ENCODE measurements at regions not wholly inside any gene's neighbourhood (a gene's known extent, or its start where the extent isn't known, plus 50 kb on each side); places are given as distances from the start of the nearest gene placed in this dataset.
"Not testable (repeated sequence)": the region's sequence is repeated elsewhere in the genome, so short reads cannot be mapped to it uniquely, and the experiment has no call there.

DNA sequence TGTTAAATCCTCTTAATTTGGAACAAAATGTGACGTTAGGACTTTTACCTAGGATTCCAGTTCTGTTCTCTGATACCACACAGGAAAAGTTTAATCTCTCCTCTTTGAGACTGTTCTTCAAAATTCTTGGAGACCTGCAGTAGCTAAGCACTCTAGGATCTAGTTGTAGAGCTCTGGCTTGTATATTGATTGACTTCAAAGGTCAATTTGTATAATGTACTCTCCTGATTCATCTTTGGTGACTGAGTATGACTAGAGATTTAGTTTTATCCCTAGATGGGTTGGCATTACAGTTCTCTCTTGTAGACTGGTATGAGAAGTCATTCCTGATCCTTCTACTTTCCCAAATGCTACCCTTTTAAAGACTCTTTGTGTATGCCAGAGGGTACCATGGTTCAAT is 168.4 kb upstream of the TPRG1 start:
- Histone ChIP-seq H3K4me2 (no peak overlapping the region), H3K36me3 (no peaks in the 10 kb centered on the region), H4K20me1 (ENCODE audit: low read depth) (no peaks in the 10 kb centered on the region), H3K9ac (no peak overlapping the region), H3K4me3 (no peak overlapping the region), H2AFZ (replicated peaks) (no peak overlapping the region), H3K27ac (no peak overlapping the region), H3F3A (ENCODE audit: low read depth) (no peaks in the 10 kb centered on the region), H3K9me3 (ENCODE audit: low read depth) (no peaks in the 10 kb centered on the region), H3K4me1 (no peaks in the 10 kb centered on the region), H3K79me2 (ENCODE audit: low read depth) (no peaks in the 10 kb centered on the region), H3K27me3 (no peaks in the 10 kb centered on the region)
- Mint-ChIP-seq H3K27ac (no peak overlapping the region), H3K4me3 (no peak overlapping the region), H3K27me3 (ENCODE audit: insufficient read depth, low read depth) (no peaks in the 10 kb centered on the region), H3K9me3 (no peaks in the 10 kb centered on the region), H3K36me3 (no peaks in the 10 kb centered on the region), H3K4me1 (no peaks in the 10 kb centered on the region)
- TF ChIP-seq, protein P1, sequence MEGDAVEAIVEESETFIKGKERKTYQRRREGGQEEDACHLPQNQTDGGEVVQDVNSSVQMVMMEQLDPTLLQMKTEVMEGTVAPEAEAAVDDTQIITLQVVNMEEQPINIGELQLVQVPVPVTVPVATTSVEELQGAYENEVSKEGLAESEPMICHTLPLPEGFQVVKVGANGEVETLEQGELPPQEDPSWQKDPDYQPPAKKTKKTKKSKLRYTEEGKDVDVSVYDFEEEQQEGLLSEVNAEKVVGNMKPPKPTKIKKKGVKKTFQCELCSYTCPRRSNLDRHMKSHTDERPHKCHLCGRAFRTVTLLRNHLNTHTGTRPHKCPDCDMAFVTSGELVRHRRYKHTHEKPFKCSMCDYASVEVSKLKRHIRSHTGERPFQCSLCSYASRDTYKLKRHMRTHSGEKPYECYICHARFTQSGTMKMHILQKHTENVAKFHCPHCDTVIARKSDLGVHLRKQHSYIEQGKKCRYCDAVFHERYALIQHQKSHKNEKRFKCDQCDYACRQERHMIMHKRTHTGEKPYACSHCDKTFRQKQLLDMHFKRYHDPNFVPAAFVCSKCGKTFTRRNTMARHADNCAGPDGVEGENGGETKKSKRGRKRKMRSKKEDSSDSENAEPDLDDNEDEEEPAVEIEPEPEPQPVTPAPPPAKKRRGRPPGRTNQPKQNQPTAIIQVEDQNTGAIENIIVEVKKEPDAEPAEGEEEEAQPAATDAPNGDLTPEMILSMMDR (IDR thresholded peaks at IDR 0.05), result no peak
- TF ChIP-seq EZH2 (IDR thresholded peaks at IDR 0.05) (no peak), EZH2phosphoT487 (IDR thresholded peaks at IDR 0.05) (no peak)
- no peak for DNase-seq (ENCODE audit: low spot score)

DNA sequence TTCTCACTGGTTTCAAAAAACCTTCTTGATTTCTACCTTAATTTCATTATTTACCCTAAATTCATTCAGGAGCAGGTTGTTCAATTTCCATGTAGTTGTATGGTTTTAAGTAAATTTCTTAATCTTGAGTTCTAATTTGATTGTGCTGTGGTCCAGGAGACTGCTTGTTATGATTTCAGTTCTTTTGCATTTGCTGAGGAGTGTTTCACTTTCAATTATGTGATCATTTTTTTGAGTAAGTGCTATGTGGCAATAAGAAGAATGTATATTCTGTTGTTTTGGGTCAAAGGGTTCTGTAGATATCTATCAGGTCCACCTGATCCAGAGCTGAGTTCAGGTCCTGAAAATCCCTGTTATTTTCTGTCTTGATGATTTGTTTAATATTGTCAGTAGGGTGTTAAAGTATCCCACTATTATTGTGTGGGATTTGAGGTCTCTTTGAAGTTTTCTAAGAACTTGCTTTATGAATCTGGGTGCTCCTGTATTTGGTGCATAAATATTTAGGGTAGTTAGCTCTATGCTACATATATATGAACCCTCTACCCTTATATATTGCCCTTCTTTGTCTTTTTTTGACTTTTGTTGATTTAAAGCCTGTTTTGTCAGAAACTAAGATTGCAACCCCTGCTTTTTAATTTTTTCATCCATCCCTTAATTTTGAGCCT is 158.4 kb upstream of the TPRG1 start:
- Mint-ChIP-seq H3K4me3 (no peak overlapping the region), H3K27ac (no peak overlapping the region), H3K4me1 (no peaks in the 10 kb centered on the region), H3K9me3 (peaks cover 4% of the 10 kb centered on the region), H3K36me3 (no peaks in the 10 kb centered on the region), H3K27me3 (ENCODE audit: insufficient read depth, low read depth) (no peaks in the 10 kb centered on the region)
- no peak overlapping the region for H3K9ac ChIP-seq
- H3F3A ChIP-seq (ENCODE audit: low read depth), result no peaks in the 10 kb centered on the region
- H3K36me3 ChIP-seq, result no peaks in the 10 kb centered on the region
- H3K4me3 ChIP-seq, result no peak overlapping the region
- no peaks in the 10 kb centered on the region for H4K20me1 ChIP-seq (ENCODE audit: low read depth)
- no peaks in the 10 kb centered on the region for H3K4me1 ChIP-seq
- H2AFZ ChIP-seq (replicated peaks), result no peak overlapping the region
- TF ChIP-seq EZH2 (IDR thresholded peaks at IDR 0.05) (no peak), EZH2phosphoT487 (IDR thresholded peaks at IDR 0.05) (no peak)
- TF ChIP-seq, protein P1 (IDR thresholded peaks at IDR 0.05), result no peak
- no peak overlapping the region for H3K27ac ChIP-seq
- no peaks in the 10 kb centered on the region for H3K9me3 ChIP-seq (ENCODE audit: low read depth)
- no peaks in the 10 kb centered on the region for H3K27me3 ChIP-seq
- no peaks in the 10 kb centered on the region for H3K79me2 ChIP-seq (ENCODE audit: low read depth)
- H3K4me2 ChIP-seq, result no peak overlapping the region
- no peak for DNase-seq (ENCODE audit: low spot score)

DNA sequence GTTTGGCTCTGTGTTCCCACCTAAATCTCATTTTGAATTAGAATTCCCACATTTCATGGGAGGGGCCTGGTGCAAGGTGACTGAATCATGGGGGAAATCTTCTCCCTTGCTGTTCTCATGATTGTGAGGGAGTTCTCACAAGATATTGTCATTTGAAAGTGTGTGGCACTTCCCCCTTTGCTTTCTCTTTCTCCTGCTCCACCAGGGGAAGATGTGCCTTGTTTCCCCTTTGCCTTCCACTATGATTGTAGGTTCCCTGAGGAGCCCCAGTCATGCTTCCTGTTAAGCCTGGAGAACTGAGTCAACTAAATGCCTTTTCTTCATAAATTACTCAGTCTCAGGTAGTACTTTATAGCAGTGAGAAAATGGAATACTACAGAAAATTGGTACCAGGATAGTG is 157.2 kb upstream of the TPRG1 start:
- Histone ChIP-seq H2AFZ (replicated peaks) (no peak overlapping the region), H4K20me1 (ENCODE audit: low read depth) (no peaks in the 10 kb centered on the region), H3K4me1 (no peaks in the 10 kb centered on the region), H3K27ac (no peak overlapping the region), H3K27me3 (no peaks in the 10 kb centered on the region), H3K9me3 (ENCODE audit: low read depth) (no peaks in the 10 kb centered on the region), H3F3A (ENCODE audit: low read depth) (no peaks in the 10 kb centered on the region), H3K79me2 (ENCODE audit: low read depth) (no peaks in the 10 kb centered on the region), H3K36me3 (no peaks in the 10 kb centered on the region), H3K4me2 (no peak overlapping the region), H3K4me3 (no peak overlapping the region), H3K9ac (no peak overlapping the region)
- no peak overlapping the region for H3K27ac Mint-ChIP-seq
- DNase-seq (ENCODE audit: low spot score), result no peak
- H3K4me3 Mint-ChIP-seq, result no peak overlapping the region
- no peaks in the 10 kb centered on the region for H3K27me3 Mint-ChIP-seq (ENCODE audit: insufficient read depth, low read depth)
- TF ChIP-seq, protein P1 (IDR thresholded peaks at IDR 0.05), result no peak
- no peak for TF ChIP-seq EZH2phosphoT487 (IDR thresholded peaks at IDR 0.05)
- TF ChIP-seq EZH2 (IDR thresholded peaks at IDR 0.05), result no peak
- no peaks in the 10 kb centered on the region for H3K36me3 Mint-ChIP-seq
- H3K9me3 Mint-ChIP-seq, result peaks cover 8% of the 10 kb centered on the region
- H3K4me1 Mint-ChIP-seq, result no peaks in the 10 kb centered on the region

DNA sequence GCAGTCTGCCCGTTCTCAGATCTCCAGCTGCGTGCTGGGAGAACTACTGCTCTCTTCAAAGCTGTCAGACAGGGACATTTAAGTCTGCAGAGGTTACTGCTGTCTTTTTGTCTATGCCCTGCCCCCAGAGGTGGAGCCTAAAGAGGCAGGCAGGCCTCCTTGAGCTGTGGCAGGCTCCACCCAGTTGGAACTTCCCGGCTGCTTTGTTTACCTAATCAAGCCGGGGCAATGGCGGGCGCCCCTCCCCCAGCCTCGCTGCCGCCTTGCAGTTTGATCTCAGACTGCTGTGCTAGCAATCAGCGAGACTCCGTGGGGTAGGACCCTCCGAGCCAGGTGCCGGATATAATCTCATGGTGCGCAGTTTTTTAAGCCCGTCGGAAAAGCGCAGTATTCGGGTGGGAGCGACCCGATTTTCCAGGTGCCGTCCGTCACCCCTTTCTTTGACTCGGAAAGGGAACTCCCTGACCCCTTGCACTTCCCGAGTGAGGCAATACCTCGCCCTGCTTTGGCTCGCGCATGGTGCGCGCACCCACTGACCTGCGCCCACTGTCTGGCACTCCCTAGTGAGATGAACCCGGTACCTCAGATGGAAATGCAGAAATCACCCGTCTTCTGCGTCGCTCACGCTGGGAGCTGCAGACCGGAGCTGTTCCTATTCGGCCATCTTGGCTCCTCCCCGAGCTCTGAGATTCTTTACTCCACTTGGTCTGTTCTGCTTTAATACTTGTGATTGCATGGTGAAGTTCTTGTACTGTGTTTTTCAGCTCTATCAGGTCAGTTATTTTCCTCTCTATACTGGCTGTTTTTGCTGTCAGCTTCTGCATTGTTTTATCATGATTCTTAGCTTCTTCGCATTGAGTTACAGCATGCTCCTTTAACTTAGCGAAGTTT is 148.9 kb upstream of the TPRG1 start:
- H3K9ac ChIP-seq; H3K4me3 Mint-ChIP-seq; H3K36me3 Mint-ChIP-seq; H3K36me3 ChIP-seq; H3K4me1 Mint-ChIP-seq; H3K27me3 ChIP-seq; H3K4me3 ChIP-seq; H3F3A ChIP-seq (ENCODE audit: low read depth); H3K9me3 ChIP-seq (ENCODE audit: low read depth); H3K4me1 ChIP-seq; H3K27me3 Mint-ChIP-seq (ENCODE audit: insufficient read depth, low read depth); H3K27ac ChIP-seq; H3K4me2 ChIP-seq; H3K79me2 ChIP-seq (ENCODE audit: low read depth); H3K9me3 Mint-ChIP-seq; H4K20me1 ChIP-seq (ENCODE audit: low read depth): not testable (repeated sequence)
- H3K27ac Mint-ChIP-seq, result peak overlapping the region; percentile 23
- peak; percentile 43 for DNase-seq (ENCODE audit: low spot score)
- peak overlapping the region; percentile 63 for H2AFZ ChIP-seq (replicated peaks)

Measured in neural progenitor cell (in vitro differentiated cells).